Left kidney (tissue), 1 donor: ENCODE measurements at regions not wholly inside any gene's neighbourhood (a gene's known extent, or its start where the extent isn't known, plus 50 kb on each side); places are given as distances from the start of the nearest gene placed in this dataset.

Experiments
- DNase-seq: peaks from one replicate; pipeline ENCODE4 v3.0.0-alpha.2; 2013

- no peak for DNase-seq
Measured at GRCh38 chr2:226526716-226527115, 272.9 kb downstream of the IRS1 start.

GRCh38 chr2:226524381-226524843 lies 275.2 kb downstream of the IRS1 start:
- no peak for DNase-seq

DNA sequence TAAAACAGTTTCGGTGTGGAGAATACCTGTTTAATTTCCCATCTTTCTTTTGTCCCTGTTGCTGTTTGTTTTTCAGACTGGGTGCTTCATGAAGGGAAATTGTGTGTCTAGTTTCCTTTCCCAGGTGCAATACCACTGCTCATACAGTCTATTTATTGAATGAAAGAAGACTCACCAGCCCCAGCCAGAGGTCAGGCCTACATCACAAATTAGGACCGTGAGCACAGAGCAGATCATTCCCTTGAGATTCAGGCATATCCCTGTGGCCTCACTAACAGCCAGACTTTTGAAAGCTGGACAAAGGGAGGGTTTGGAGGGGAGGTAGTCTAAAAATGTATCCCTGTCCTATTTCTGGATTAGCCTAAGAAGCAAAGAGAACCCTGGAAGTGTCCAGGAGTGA lies 278.9 kb downstream of the IRS1 start:
- no peak for DNase-seq

DNA sequence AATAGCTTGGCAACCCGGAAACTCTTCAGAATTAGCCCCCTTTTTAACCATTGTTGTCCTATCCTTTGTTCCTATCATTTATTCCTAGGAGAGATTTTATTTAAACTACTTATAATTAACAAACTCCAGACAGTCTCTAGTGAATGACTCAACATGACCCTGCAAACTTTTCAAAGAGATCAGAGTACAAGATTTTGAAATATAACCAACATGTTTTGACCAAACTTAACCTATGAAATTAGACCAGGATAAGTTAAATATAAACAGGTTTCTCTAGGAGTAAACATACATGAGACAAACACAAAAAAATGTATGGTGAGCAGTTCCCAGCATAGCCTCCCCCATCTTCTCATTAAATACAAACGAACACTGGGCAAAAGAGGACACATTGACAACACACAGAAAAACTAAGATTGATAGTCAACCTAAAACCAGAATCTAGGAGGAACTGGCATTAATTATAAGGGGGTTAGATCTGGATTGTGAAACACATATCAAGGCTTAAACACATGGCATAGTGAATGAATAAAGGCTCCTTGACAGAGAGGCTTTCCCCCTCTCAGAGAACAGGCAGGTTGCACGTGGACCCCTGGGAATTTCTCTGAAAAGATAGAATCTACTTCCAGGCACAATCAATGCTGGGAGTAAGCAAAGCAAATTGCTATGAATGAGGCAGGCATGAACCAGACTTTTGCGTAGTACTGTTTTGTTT lies 284.1 kb downstream of the IRS1 start:
- no peak for DNase-seq

GRCh38 chr2:226514895-226515294 lies 284.7 kb downstream of the IRS1 start:
- DNase-seq, result no peak

GRCh38 chr2:226511311-226511710 lies 288.3 kb downstream of the IRS1 start:
- DNase-seq, result no peak

DNA sequence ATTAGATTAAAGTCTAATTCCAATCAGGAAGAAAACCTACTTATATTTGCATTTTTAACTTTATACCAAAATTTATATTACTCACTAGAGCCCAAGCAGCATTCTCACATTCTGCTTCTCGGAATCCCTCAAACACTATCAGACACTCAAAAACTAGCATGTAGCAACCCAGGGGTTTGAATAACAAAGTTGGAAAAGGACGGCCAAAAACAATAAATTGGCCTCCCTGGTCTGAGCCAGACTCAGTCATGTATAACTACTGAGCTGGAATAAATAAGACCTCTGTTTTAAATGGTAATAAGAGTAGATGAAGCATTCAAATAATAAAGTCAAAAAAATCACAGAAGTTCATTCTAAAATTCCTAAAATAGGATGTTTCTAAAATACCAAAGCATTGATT lies 290.9 kb downstream of the IRS1 start:
- DNase-seq, result no peak

- DNase-seq, result no peak
Measured at GRCh38 chr2:226508005-226508404, 291.6 kb downstream of the IRS1 start.

- DNase-seq, result no peak
Measured at GRCh38 chr2:226497146-226497909, 302.3 kb downstream of the IRS1 start.

- no peak for DNase-seq
Measured at GRCh38 chr2:226496273-226496550, 303.4 kb downstream of the IRS1 start.

- no peak for DNase-seq
Measured at GRCh38 chr2:226495466-226496272, 304.0 kb downstream of the IRS1 start.

GRCh38 chr2:226491112-226491511 lies 308.5 kb downstream of the IRS1 start:
- DNase-seq, result no peak

GRCh38 chr2:226489775-226490541 lies 309.7 kb downstream of the IRS1 start:
- DNase-seq, result no peak

GRCh38 chr2:226488034-226488433 lies 311.6 kb downstream of the IRS1 start:
- DNase-seq, result no peak

GRCh38 chr2:226487573-226487972 lies 312.0 kb downstream of the IRS1 start:
- no peak for DNase-seq

GRCh38 chr2:226483745-226484619 lies 315.6 kb downstream of the IRS1 start:
- no peak for DNase-seq

GRCh38 chr2:226483143-226483542 lies 316.5 kb downstream of the IRS1 start:
- DNase-seq, result no peak

GRCh38 chr2:226478109-226478809 lies 321.4 kb downstream of the IRS1 start:
- DNase-seq, result no peak

GRCh38 chr2:226477221-226478108 lies 322.2 kb downstream of the IRS1 start:
- no peak for DNase-seq

- DNase-seq, result no peak
Measured at GRCh38 chr2:226475650-226476049, 324.0 kb downstream of the IRS1 start.
